ENCODE measurements at regions not wholly inside any gene's neighbourhood (a gene's known extent, or its start where the extent isn't known, plus 50 kb on each side); places are given as distances from the start of the nearest gene placed in this dataset.

DNA sequence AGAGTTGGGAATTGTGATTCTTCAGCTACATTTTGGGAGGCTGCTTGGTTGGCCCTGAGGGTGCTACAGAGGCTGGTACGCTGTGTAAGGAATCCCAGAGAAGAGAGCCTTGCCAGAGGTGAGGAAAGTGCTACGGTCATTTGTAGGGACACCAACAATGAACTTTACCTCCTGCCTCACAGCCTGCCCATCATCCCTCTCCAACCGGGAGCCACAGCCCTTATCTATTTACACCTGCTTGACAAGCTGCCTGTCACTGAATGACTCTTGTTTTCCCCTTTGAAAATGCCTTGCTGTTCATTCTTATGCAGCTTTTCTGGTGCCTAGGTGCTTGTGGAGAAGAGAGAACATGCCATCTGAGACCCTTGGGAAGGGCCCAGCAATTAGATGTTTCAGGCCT is 110.8 kb downstream of the PCSK1 start:
- H3K27me3 ChIP-seq (ENCODE audit: control insufficient read depth in 2 of 2, insufficient read depth in 2 of 2, low read length in 2 of 2) = no peaks in the 10 kb centered on the region
- no peaks in the 10 kb centered on the region for H3K9me1 ChIP-seq (replicated peaks; ENCODE audit: control insufficient read depth, extremely low read depth, insufficient read depth, low read length)
- no peak overlapping the region for H2AFZ ChIP-seq (ENCODE audit: low read depth, low read length)
- TF ChIP-seq POLR2A (IDR thresholded peaks at IDR 0.05; ENCODE audit: low read depth, low read length) (no peak), FOS (IDR thresholded peaks at IDR 0.05; ENCODE audit: borderline replicate concordance, insufficient read depth, low read length) (no peak), JUN (IDR thresholded peaks at IDR 0.05; ENCODE audit: borderline replicate concordance, insufficient read depth, insufficient read length, low read depth) (no peak), GATA2 (IDR thresholded peaks at IDR 0.05; ENCODE audit: insufficient read depth, insufficient read length, low read depth, low read length) (no peak), POLR2AphosphoS5 (IDR thresholded peaks at IDR 0.05; ENCODE audit: insufficient read depth, low read depth, low read length) (no peak), MYC (IDR thresholded peaks at IDR 0.05; ENCODE audit: low read depth, low read length) (no peak), EZH2 (IDR thresholded peaks at IDR 0.05; ENCODE audit: borderline replicate concordance, low read depth, low read length, severe bottlenecking) (no peak)
- TF ChIP-seq, protein P1, sequence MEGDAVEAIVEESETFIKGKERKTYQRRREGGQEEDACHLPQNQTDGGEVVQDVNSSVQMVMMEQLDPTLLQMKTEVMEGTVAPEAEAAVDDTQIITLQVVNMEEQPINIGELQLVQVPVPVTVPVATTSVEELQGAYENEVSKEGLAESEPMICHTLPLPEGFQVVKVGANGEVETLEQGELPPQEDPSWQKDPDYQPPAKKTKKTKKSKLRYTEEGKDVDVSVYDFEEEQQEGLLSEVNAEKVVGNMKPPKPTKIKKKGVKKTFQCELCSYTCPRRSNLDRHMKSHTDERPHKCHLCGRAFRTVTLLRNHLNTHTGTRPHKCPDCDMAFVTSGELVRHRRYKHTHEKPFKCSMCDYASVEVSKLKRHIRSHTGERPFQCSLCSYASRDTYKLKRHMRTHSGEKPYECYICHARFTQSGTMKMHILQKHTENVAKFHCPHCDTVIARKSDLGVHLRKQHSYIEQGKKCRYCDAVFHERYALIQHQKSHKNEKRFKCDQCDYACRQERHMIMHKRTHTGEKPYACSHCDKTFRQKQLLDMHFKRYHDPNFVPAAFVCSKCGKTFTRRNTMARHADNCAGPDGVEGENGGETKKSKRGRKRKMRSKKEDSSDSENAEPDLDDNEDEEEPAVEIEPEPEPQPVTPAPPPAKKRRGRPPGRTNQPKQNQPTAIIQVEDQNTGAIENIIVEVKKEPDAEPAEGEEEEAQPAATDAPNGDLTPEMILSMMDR (IDR thresholded peaks at IDR 0.05; ENCODE audit: extremely low read depth in 1 of 2, insufficient read depth in 1 of 2, low read depth in 1 of 2, low read length in 2 of 2) = no peak
- TF ChIP-seq, protein P2, sequence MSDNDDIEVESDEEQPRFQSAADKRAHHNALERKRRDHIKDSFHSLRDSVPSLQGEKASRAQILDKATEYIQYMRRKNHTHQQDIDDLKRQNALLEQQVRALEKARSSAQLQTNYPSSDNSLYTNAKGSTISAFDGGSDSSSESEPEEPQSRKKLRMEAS (IDR thresholded peaks at IDR 0.05; ENCODE audit: insufficient read depth, insufficient read length) = no peak
- BruUV-seq (replicated peaks) = no TSS peak
- ChIA-PET POLR2A (no interaction called here), CTCF (no interaction called here)
- dilution Hi-C loops (cut with MboI; ENCODE audit: extremely low pct_ligation_motif_present, low sequenced_read_pairs) = no loop called here
- no peak overlapping the region for H3K27ac ChIP-seq (ENCODE audit: insufficient read depth, low read depth, low read length)
- no peaks in the 10 kb centered on the region for H3K79me2 ChIP-seq (ENCODE audit: control insufficient read depth, insufficient read depth, low read length)
- no peaks in the 10 kb centered on the region for H3K9me3 ChIP-seq (replicated peaks; ENCODE audit: control insufficient read depth, insufficient read depth, low read length)
- no peaks in the 10 kb centered on the region for H4K20me1 ChIP-seq (replicated peaks; ENCODE audit: control insufficient read depth, extremely low read depth, insufficient read depth, low read length)
- H3K4me2 ChIP-seq (ENCODE audit: insufficient read depth, low read length) = no peak overlapping the region
- H3K4me3 ChIP-seq (replicated peaks in 1 of 3; ENCODE audit: insufficient read depth in 1 of 3, low read depth in 1 of 3, low read length in 3 of 3) = no peak overlapping the region
- DNase-seq (ENCODE audit: low read depth, low spot score) (no peak), FAIRE-seq (no peak)
- no peaks in the 10 kb centered on the region for H3K36me3 ChIP-seq (ENCODE audit: control insufficient read depth in 2 of 2, extremely low read depth in 1 of 2, insufficient read depth in 2 of 2, low read length in 2 of 2)
- intact Hi-C loops (cut with micrococcal nuclease) = no loop called here
- H3K9ac ChIP-seq (replicated peaks; ENCODE audit: extremely low read depth, insufficient read depth, low read length) = no peak overlapping the region
- peaks cover 11% of the 10 kb centered on the region for H3K4me1 ChIP-seq (ENCODE audit: control insufficient read depth, extremely low read depth, insufficient read depth, low read length)
